Panc1 (cell line): ENCODE measurements at regions not wholly inside any gene's neighbourhood (a gene's known extent, or its start where the extent isn't known, plus 50 kb on each side); places are given as distances from the start of the nearest gene placed in this dataset.

Source experiments
- CTCF ChIP-seq: fragments of 450-650 bp; IDR thresholded peaks from 2 replicates; pipeline ENCODE4 v1.5.1; 2017; ENCODE audit warnings: mild to moderate bottlenecking
- TCF7L2 ChIP-seq: IDR thresholded peaks from 2 replicates; pipeline ENCODE4 v1.6.1; 2011; ENCODE audit warnings: mild to moderate bottlenecking, low read depth, low read length, inconsistent platforms

- TF ChIP-seq CTCF (no peak), TCF7L2 (no peak)
Measured at GRCh38 chr1:29722598-29722997, 486.3 kb downstream of the PTPRU start.
